PC-9 (cell line): ENCODE measurements at regions not wholly inside any gene's neighbourhood (a gene's known extent, or its start where the extent isn't known, plus 50 kb on each side); places are given as distances from the start of the nearest gene placed in this dataset.

Experiments
- CTCF ChIP-seq: fragments of 200-600 bp; sonication (generic); conservative IDR thresholded peaks from 2 replicates; pipeline ENCODE4 v1.6.1; 2017; ENCODE audit warnings: mixed run types, antibody characterized with exemption, mild to moderate bottlenecking, moderate library complexity
- EZH2 ChIP-seq: fragments of 200-600 bp; sonication (generic); IDR thresholded peaks from 2 replicates; pipeline ENCODE4 v1.8.0; 2017; ENCODE audit warnings: antibody characterized with exemption, low read depth

- TF ChIP-seq EZH2 (no peak), CTCF (no peak)
These were observed 93.6 kb downstream of the DHCR7 start for GRCh38 chr11:71354394-71355105.
